ENCODE measurements at regions not wholly inside any gene's neighbourhood (a gene's known extent, or its start where the extent isn't known, plus 50 kb on each side); places are given as distances from the start of the nearest gene placed in this dataset.

DNA sequence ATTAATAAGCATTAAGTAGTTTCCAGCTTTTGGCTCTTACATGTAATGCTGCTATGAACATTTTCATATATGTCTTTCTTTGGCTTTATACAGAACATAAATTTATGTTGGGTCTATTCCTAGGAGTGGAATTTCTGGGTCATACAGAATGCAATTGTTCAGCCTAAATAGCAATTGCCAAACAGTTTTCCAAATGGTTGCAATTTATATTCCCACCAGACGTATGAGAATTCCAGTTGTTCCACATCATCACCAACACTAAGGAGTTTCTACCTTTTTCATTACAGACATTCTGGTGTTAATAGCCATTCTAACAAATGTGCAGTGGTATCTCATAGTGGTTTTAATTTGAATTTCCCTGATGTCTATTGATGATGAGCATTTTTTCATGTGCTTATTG is 160.1 kb upstream of the TMC3 start:
- TF ChIP-seq, protein P1, sequence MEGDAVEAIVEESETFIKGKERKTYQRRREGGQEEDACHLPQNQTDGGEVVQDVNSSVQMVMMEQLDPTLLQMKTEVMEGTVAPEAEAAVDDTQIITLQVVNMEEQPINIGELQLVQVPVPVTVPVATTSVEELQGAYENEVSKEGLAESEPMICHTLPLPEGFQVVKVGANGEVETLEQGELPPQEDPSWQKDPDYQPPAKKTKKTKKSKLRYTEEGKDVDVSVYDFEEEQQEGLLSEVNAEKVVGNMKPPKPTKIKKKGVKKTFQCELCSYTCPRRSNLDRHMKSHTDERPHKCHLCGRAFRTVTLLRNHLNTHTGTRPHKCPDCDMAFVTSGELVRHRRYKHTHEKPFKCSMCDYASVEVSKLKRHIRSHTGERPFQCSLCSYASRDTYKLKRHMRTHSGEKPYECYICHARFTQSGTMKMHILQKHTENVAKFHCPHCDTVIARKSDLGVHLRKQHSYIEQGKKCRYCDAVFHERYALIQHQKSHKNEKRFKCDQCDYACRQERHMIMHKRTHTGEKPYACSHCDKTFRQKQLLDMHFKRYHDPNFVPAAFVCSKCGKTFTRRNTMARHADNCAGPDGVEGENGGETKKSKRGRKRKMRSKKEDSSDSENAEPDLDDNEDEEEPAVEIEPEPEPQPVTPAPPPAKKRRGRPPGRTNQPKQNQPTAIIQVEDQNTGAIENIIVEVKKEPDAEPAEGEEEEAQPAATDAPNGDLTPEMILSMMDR (IDR thresholded peaks at IDR 0.05), result no peak
- TF ChIP-seq POLR2AphosphoS5 (IDR thresholded peaks at IDR 0.05; ENCODE audit: low read depth, low read length) (no peak), SIN3A (IDR thresholded peaks at IDR 0.05; ENCODE audit: borderline replicate concordance, insufficient read depth, low read depth, low read length) (no peak)
- TF ChIP-seq, protein P2, sequence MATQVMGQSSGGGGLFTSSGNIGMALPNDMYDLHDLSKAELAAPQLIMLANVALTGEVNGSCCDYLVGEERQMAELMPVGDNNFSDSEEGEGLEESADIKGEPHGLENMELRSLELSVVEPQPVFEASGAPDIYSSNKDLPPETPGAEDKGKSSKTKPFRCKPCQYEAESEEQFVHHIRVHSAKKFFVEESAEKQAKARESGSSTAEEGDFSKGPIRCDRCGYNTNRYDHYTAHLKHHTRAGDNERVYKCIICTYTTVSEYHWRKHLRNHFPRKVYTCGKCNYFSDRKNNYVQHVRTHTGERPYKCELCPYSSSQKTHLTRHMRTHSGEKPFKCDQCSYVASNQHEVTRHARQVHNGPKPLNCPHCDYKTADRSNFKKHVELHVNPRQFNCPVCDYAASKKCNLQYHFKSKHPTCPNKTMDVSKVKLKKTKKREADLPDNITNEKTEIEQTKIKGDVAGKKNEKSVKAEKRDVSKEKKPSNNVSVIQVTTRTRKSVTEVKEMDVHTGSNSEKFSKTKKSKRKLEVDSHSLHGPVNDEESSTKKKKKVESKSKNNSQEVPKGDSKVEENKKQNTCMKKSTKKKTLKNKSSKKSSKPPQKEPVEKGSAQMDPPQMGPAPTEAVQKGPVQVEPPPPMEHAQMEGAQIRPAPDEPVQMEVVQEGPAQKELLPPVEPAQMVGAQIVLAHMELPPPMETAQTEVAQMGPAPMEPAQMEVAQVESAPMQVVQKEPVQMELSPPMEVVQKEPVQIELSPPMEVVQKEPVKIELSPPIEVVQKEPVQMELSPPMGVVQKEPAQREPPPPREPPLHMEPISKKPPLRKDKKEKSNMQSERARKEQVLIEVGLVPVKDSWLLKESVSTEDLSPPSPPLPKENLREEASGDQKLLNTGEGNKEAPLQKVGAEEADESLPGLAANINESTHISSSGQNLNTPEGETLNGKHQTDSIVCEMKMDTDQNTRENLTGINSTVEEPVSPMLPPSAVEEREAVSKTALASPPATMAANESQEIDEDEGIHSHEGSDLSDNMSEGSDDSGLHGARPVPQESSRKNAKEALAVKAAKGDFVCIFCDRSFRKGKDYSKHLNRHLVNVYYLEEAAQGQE (IDR thresholded peaks at IDR 0.05; ENCODE audit: insufficient read depth in 1 of 2, low read depth in 2 of 2, low read length in 1 of 2), result no peak
